MM.1S (cell line): ENCODE measurements at regions not wholly inside any gene's neighbourhood (a gene's known extent, or its start where the extent isn't known, plus 50 kb on each side); places are given as distances from the start of the nearest gene placed in this dataset.

Experiments
- EZH2 ChIP-seq: fragments of 300-600 bp; sonication (generic); optimal IDR thresholded peaks from 2 replicates; pipeline ENCODE3; 2017; ENCODE audit warnings: low read depth, mild to moderate bottlenecking, antibody characterized with exemption, low read length, mixed read lengths
- EZH2phosphoT487 ChIP-seq: fragments of 300-600 bp; sonication (generic); IDR thresholded peaks from 2 replicates; pipeline ENCODE4 v1.6.1; 2018; ENCODE audit warnings: antibody characterized with exemption, low read length
- TF ChIP-seq, protein P1 (sequence below): fragments of 300-600 bp; sonication (generic); IDR thresholded peaks from 2 replicates; pipeline ENCODE4 v1.5.1; 2016; ENCODE audit warnings: antibody characterized with exemption, low read length, mixed read lengths

DNA sequence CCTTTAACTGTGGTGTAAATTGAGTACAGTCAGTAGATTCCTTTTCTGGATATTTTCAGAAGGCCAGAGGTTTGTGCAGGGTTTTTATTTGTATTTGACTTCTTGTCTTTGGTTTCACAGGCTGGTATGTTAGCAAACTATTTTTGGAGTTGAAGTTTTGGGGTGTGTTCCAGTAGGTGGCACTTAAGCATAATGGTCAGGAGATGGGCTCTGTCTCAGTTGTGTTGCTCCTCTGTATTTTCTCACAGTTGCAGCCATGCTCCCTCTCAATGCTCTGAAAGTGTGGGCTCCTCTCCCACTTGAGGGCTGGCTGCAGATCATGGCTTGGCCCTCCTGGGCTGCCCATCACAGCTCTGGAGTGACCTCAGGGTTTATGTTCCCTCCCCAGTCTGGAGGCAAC lies 267.0 kb upstream of the PCSK5 start:
- TF ChIP-seq EZH2 (no peak), EZH2phosphoT487 (no peak)
- TF ChIP-seq, protein P1, sequence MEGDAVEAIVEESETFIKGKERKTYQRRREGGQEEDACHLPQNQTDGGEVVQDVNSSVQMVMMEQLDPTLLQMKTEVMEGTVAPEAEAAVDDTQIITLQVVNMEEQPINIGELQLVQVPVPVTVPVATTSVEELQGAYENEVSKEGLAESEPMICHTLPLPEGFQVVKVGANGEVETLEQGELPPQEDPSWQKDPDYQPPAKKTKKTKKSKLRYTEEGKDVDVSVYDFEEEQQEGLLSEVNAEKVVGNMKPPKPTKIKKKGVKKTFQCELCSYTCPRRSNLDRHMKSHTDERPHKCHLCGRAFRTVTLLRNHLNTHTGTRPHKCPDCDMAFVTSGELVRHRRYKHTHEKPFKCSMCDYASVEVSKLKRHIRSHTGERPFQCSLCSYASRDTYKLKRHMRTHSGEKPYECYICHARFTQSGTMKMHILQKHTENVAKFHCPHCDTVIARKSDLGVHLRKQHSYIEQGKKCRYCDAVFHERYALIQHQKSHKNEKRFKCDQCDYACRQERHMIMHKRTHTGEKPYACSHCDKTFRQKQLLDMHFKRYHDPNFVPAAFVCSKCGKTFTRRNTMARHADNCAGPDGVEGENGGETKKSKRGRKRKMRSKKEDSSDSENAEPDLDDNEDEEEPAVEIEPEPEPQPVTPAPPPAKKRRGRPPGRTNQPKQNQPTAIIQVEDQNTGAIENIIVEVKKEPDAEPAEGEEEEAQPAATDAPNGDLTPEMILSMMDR, result no peak
